Activated CD4-positive, alpha-beta T cell treated with anti-CD3 and anti-CD28 coated beads, Interleukin-2, amount 10 ng/mL, durations not matched to agents 24 days and 14 days (primary cell): ENCODE measurements at regions not wholly inside any gene's neighbourhood (a gene's known extent, or its start where the extent isn't known, plus 50 kb on each side); places are given as distances from the start of the nearest gene placed in this dataset.
A peak's percentile ranks its signal among the peaks of the same experiment; 100 is the strongest.

ENCODE experiments used
- DNase-seq: peaks from one replicate; pipeline ENCODE4 v3.0.0; 2022
- H3K27ac Mint-ChIP-seq: one replicate; pipeline ENCODE4 v1.8.0; 2022; ENCODE audit warnings: mild to moderate bottlenecking, mixed read lengths
- H3K27me3 Mint-ChIP-seq: one replicate; pipeline ENCODE4 v1.8.0; 2022; ENCODE audit warnings: mixed read lengths
- H3K36me3 Mint-ChIP-seq: one replicate; pipeline ENCODE4 v1.8.0; 2022; ENCODE audit warnings: low read depth, mild to moderate bottlenecking, mixed read lengths
- H3K4me1 Mint-ChIP-seq: one replicate; pipeline ENCODE4 v1.8.0; 2021; ENCODE audit warnings: mixed read lengths
- H3K4me3 Mint-ChIP-seq: one replicate; pipeline ENCODE4 v1.8.0; 2022; ENCODE audit warnings: mild to moderate bottlenecking, moderate library complexity, mixed read lengths
- H3K9me3 Mint-ChIP-seq: one replicate; pipeline ENCODE4 v1.8.0; 2021; ENCODE audit warnings: mixed read lengths
- intact Hi-C: fragments of 100-400 bp; cut with micrococcal nuclease; formaldehyde crosslinking; loops from one replicate; pipeline ENCODE4 v1.15.1; 2023

DNA sequence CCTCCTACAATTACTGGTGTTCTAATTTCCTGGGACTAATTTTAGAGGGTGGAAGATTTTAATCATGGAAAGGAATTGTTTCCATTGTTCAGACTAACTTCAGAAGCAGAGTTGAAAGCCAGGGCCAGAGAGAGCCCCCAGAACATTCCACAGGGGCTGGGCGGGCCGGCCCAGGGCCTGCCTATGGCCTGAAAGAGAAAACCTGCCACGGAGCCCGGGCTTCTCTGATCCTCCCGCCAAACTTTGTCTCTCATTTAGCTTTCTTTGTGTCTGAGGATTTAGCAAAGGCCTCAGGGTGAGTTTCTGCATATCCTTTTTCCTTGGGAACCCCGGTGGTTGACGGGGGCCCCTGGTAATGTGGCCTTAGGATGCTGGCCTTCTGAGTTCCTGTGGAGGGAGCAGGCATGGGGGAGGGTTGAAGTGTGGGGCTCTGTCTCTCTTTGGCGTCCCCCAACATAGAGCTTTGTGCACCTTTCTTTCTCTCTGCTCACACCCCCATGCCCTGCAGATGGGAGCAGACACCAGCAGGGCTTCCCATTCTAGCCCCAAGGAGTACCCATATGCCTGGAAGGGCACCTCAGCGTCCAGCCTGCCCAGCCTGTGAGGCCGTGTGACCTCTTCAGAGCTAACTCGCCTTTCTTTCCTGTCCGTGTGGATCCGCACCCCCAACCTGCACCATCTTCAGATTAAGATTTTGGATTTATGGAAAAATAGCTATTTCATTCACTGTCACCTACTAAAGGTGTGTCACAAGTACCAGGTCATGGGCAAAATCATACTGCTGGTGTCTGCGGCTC is 539.5 kb downstream of the FGF9 start:
- no peak for DNase-seq

DNA sequence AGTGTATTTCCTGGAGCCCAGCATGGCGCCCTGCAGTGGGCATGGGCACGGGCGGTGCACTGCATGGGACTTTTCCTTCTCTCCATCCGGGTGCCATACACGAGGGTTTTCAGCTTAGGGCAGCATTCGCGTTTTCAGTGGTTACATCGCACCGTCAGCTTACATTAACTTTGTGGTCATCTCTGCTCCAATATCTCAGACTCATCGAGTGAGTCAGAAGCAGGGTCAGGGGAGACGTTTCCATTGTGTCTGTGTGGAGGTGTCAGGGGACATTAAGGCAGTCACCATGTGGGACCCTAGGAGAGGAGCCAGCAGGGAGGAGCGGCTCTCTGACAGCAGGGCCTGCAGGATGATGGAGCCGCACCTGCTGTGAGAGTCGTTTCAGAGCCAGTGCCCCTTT is 541.0 kb downstream of the FGF9 start:
- H3K27ac Mint-ChIP-seq: no peak overlapping the region
- no peaks in the 10 kb centered on the region for H3K9me3 Mint-ChIP-seq
- H3K4me1 Mint-ChIP-seq: peaks cover 3% of the 10 kb centered on the region
- intact Hi-C loops: no loop called here
- H3K4me3 Mint-ChIP-seq: no peak overlapping the region
- DNase-seq: no peak
- no peaks in the 10 kb centered on the region for H3K36me3 Mint-ChIP-seq
- H3K27me3 Mint-ChIP-seq: no peaks in the 10 kb centered on the region

More for the DNA sequence above, 539.5 kb downstream of the FGF9 start:
- H3K36me3 Mint-ChIP-seq: no peaks in the 10 kb centered on the region
- intact Hi-C loops: no loop called here
- no peaks in the 10 kb centered on the region for H3K9me3 Mint-ChIP-seq
- no peak overlapping the region for H3K4me3 Mint-ChIP-seq
- H3K27ac Mint-ChIP-seq: no peak overlapping the region
- peaks cover 3% of the 10 kb centered on the region for H3K4me1 Mint-ChIP-seq
- H3K27me3 Mint-ChIP-seq: no peaks in the 10 kb centered on the region

DNA sequence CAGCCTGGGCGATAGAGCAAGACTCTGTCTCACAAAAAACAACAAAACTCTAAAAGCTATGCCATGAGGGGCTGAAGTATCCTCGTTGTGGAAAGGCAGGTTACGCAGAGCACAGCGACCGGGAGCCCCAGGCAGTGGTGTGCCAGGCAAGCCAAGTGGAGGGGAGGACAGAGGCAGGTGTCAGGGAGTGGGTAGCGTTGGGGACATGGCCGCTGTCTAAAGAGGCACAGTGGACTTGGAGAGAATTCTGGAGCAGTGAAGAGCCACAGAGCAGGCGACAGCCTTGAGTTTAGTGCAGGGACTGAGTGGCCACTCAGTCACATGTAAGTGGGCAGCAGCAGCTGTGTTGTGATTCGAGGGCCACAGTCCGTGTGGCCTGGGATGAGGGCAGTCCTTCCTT is 541.7 kb downstream of the FGF9 start:
- no peak overlapping the region for H3K4me3 Mint-ChIP-seq
- no peak for DNase-seq
- intact Hi-C loops: no loop called here
- H3K4me1 Mint-ChIP-seq: peaks cover 3% of the 10 kb centered on the region
- no peaks in the 10 kb centered on the region for H3K27me3 Mint-ChIP-seq
- H3K36me3 Mint-ChIP-seq: no peaks in the 10 kb centered on the region
- H3K27ac Mint-ChIP-seq: no peak overlapping the region
- no peaks in the 10 kb centered on the region for H3K9me3 Mint-ChIP-seq

DNA sequence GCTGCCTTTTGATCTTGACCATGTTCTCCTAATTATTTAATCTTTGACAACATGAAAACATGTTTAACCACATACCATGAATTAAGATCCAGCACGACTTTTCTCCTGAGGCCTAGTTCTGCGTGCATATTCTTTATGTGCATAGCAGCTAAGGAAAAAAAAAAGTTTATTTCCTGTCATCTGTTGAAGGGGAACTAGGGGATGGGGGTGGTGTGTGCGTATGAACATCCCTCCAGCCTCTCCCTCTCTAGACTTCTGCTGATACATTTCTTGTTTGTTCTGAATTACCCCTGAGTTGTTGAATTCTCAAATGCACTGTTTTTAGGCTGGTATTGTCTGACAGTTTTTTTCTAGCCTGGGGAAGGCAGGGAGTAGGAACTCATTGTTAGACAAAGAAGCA is 543.3 kb downstream of the FGF9 start:
- Mint-ChIP-seq H3K36me3 (no peaks in the 10 kb centered on the region), H3K27ac (no peak overlapping the region), H3K27me3 (peaks cover 3% of the 10 kb centered on the region), H3K4me3 (no peak overlapping the region), H3K9me3 (no peaks in the 10 kb centered on the region), H3K4me1 (peaks cover 3% of the 10 kb centered on the region)
- DNase-seq: no peak
- intact Hi-C loops: no loop called here

DNA sequence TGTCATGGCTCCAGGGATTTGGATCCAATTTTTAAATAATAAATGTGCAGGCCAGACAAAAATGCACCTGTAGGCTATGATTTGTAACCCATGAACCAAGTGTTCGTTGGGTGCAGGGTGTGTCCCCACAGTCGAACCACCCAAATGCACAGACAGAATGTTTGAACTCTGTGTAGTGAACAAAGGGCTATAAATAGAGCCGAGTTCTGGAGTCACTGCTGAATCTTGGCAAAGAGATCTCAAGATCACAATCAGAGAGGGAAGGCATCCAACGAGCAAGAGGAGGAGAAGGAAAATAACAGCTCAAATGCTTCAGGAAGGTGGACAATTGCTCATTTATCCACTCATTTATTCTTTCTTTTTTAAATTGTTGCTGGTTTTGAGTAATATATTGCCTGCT is 547.9 kb downstream of the FGF9 start:
- no peaks in the 10 kb centered on the region for H3K9me3 Mint-ChIP-seq
- no peak overlapping the region for H3K4me3 Mint-ChIP-seq
- peaks cover 3% of the 10 kb centered on the region for H3K4me1 Mint-ChIP-seq
- intact Hi-C loops: no loop called here
- H3K36me3 Mint-ChIP-seq: no peaks in the 10 kb centered on the region
- H3K27me3 Mint-ChIP-seq: peaks cover 3% of the 10 kb centered on the region
- H3K27ac Mint-ChIP-seq: no peak overlapping the region
- DNase-seq: no peak

DNA sequence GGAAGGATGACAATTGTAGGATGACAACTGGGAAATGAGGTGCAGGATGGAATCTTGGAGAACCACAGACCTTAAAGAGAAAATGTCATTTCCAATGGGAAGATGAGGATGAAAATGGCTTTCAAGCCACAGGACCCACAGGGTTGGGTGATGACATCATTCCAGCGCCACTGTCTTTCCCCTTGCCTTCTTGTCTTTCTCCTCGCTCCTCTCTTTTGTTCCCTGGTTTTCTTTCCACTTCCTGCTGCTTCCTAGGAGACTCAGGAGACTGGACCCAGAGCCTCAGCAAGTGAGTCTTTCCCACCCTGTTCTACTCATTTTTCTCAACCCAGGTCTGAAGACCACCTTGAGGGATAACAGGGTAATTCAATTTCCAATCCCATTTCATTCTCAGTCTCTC is 548.8 kb downstream of the FGF9 start:
- intact Hi-C loops: no loop called here
- H3K27ac Mint-ChIP-seq: no peak overlapping the region
- DNase-seq: no peak
- H3K36me3 Mint-ChIP-seq: no peaks in the 10 kb centered on the region
- no peaks in the 10 kb centered on the region for H3K4me1 Mint-ChIP-seq
- H3K4me3 Mint-ChIP-seq: no peak overlapping the region
- no peaks in the 10 kb centered on the region for H3K9me3 Mint-ChIP-seq
- peaks cover 3% of the 10 kb centered on the region for H3K27me3 Mint-ChIP-seq

DNA sequence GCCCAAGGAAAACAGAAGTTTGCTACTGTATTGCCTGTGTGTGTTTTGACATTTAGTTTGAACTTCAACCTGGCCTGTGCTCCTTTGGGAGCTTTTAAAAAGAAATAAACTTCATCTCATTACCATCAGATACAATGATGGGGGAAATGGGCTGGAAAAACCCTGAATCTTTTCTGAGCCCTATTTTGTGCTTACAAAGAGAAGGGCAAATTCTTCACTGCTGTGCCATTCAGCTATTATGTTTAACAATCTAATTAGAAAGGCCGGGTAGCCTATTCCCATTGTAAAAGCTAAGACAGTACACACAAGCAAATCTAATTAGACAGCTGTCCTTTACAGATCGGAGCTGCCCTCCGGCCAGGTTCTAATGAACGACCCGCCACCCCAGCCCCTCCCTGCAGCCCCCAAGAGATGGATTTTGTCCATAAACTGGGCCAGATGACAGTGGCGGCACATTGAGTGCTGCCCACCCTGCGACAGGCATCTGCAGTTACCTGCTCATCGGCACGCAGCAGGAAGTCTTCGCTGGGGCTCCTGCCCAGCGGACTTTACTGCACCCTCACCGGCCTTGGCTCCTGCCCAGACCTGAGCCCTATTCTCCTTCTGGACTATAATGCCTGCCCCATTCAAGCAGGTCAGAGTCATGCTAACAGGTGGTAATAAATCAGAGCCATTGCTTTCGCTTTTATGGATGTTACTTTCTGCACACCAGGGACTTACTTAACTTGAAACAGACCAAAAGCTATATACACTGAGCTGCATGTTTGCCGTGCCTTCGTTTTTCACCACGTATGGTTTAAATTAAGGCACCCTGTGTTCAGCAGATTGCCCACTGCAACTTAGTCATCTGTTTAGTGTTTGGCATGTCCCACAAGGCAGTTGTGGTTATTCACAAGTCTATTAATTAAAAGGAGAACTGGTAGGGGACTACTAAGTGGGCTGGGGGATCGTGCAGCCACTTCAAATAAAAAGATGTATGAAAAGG is 549.6 kb downstream of the FGF9 start:
- Mint-ChIP-seq H3K4me1 (no peaks in the 10 kb centered on the region), H3K27ac (no peak overlapping the region), H3K9me3 (no peaks in the 10 kb centered on the region), H3K4me3 (no peak overlapping the region), H3K36me3 (no peaks in the 10 kb centered on the region), H3K27me3 (peaks cover 3% of the 10 kb centered on the region)
- intact Hi-C loops: no loop called here
- DNase-seq: no peak

DNA sequence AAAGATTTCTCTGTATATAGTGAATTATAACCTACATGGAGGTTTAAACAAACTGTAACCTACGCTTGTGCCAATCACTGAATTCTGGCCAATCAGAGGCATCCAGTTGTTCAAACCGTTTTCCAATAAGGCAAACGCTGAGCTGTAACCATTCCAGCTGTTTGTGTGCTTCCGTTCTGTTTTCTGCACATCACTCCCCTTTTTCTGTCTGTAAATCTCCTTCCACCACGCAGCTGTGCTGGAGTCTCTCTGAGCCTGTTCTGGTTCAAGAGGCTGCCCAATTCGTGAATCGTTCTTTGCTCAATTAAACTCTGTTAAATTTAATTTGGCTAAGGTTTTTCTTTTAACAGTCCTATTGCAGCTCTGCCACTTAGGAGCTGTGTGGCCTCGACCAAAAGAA is 552.5 kb downstream of the FGF9 start:
- no peak overlapping the region for H3K27ac Mint-ChIP-seq
- intact Hi-C loops: no loop called here

DNA sequence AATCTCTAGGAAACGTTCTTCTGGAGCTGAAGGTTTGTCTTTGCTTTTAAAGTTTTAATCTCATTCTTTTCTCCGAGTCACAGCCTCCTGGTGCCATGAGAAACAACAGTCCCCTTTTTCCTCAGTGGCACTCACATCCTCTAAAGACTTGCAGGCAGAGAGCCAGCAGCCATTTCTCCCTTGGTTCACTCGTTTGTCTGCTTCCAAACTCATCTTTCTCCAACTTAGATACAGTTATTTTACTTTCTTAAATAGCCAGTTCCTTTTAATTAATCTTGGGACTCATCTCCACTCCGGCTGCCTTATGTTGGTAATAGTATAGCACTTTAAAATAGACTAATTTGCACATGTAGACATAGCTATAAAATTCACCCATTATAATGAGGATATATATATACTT is 555.2 kb downstream of the FGF9 start:
- peaks cover 13% of the 10 kb centered on the region for H3K4me1 Mint-ChIP-seq
- no peak overlapping the region for H3K27ac Mint-ChIP-seq
- no peaks in the 10 kb centered on the region for H3K27me3 Mint-ChIP-seq
- no peak for DNase-seq
- peaks cover 4% of the 10 kb centered on the region for H3K9me3 Mint-ChIP-seq
- intact Hi-C loops: no loop called here
- peaks cover 2% of the 10 kb centered on the region for H3K36me3 Mint-ChIP-seq
- no peak overlapping the region for H3K4me3 Mint-ChIP-seq

More for the DNA sequence above, 552.5 kb downstream of the FGF9 start:
- no peaks in the 10 kb centered on the region for H3K36me3 Mint-ChIP-seq
- peaks cover 1% of the 10 kb centered on the region for H3K27me3 Mint-ChIP-seq
- H3K9me3 Mint-ChIP-seq: no peaks in the 10 kb centered on the region
- H3K4me3 Mint-ChIP-seq: no peak overlapping the region
- DNase-seq: no peak
- H3K4me1 Mint-ChIP-seq: no peaks in the 10 kb centered on the region

DNA sequence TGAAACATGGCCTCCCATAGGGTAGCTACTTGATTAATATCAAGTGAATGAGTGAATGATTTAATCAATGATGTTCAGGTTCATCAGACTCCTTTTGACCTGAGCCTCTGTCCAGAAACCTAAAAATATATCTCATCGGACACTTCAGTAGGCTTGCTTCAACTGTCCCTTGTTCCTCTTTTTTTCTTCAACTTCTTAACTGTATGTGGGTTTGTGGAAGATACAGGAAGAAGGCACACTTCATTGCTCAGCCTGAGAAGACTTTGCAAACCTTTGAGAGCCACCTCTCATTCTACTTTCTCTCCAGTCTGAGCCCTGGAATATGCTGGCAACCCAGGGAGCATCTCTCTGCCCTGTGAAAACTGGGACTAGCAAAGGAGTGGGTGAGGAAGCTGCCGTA is 557.0 kb downstream of the FGF9 start:
- no peak for DNase-seq
- peaks cover 2% of the 10 kb centered on the region for H3K36me3 Mint-ChIP-seq
- intact Hi-C loops: no loop called here
- peaks cover 5% of the 10 kb centered on the region for H3K9me3 Mint-ChIP-seq
- H3K27ac Mint-ChIP-seq: no peak overlapping the region
- peaks cover 13% of the 10 kb centered on the region for H3K4me1 Mint-ChIP-seq
- H3K27me3 Mint-ChIP-seq: no peaks in the 10 kb centered on the region
- H3K4me3 Mint-ChIP-seq: no peak overlapping the region

DNA sequence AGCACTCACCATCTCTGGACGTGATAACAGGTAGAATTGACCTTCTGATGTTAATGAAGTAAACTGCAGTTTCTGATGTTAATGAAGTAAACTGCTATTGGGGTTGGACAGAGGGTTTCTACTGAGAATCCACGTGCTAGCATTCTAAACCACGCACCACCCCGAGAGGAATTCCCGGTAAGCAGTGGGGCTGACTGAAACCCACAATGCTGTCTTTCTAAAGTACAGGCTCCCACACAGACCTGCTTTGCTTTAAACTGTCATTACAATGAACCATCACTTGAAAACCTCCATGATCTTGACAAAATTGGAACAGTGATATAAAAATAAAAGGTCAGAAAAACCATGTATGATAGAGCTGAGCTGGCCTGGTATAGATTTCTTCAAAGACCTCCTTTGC is 559.0 kb downstream of the FGF9 start:
- Mint-ChIP-seq H3K4me3 (no peak overlapping the region), H3K27ac (no peak overlapping the region), H3K36me3 (peaks cover 2% of the 10 kb centered on the region), H3K27me3 (no peaks in the 10 kb centered on the region), H3K4me1 (peaks cover 13% of the 10 kb centered on the region), H3K9me3 (peaks cover 5% of the 10 kb centered on the region)
- intact Hi-C loops: no loop called here
- DNase-seq: no peak

DNA sequence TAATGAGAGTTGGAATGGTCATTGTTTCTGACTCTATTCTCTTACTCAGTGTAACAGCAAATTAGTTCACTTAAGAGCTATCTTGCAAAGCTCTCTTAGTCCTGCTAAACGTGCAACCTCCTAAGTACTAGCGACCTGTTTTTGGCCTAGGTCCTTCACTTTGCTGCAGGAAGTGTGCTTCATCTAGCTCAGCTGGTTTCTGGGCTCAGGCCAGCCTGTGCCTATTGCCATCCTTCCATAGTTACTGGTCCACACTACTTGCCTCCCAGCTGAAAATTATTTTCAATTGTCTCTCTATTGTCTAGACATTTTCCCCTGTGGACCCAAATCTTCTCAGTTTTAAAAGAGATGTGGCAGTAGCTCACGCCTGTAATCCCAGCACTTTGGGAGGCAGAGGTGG is 561.3 kb downstream of the FGF9 start:
- H3K27me3 Mint-ChIP-seq: no peaks in the 10 kb centered on the region
- H3K9me3 Mint-ChIP-seq: peaks cover 5% of the 10 kb centered on the region
- H3K27ac Mint-ChIP-seq: no peak overlapping the region
- peaks cover 21% of the 10 kb centered on the region for H3K4me1 Mint-ChIP-seq
- H3K4me3 Mint-ChIP-seq: no peak overlapping the region
- DNase-seq: no peak
- H3K36me3 Mint-ChIP-seq: peaks cover 2% of the 10 kb centered on the region
- intact Hi-C loops: no loop called here

DNA sequence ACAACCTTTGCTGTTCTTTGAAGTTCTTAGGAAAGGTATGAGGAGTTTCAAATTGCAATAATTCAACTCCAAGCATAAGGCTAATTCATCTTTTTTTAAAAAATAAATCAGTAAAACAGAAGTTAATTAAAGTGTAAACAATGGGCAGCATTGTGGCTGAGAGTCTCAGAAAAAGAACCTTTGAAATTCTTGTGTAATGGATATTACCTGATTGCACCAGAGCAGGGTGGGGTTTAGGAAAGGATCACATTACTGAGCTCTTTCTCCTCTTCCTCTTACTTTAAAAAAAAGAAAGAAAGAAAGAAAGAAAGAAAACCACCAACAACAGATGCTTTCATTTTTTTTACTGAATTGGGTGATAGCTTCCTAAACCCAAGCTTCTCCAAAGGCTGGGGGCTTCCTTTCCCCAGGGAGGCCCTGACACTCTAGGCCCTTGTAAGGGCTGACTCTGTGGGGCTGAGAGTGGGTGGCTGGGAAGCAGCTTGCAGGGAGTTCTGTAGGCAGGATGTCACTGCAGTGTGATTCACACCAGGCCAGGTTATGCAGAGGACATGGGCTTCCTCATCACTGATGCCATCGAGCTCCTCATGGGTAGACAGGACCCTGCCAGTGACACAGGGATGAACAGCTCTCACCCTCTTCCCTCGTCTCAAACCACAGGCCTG is 564.5 kb downstream of the FGF9 start:
- peaks cover 2% of the 10 kb centered on the region for H3K36me3 Mint-ChIP-seq
- peaks cover 13% of the 10 kb centered on the region for H3K4me1 Mint-ChIP-seq
- no peaks in the 10 kb centered on the region for H3K27me3 Mint-ChIP-seq
- no peak overlapping the region for H3K4me3 Mint-ChIP-seq
- DNase-seq: no peak
- intact Hi-C loops: no loop called here
- H3K27ac Mint-ChIP-seq: peak overlapping the region; percentile 46
- H3K9me3 Mint-ChIP-seq: peaks cover 5% of the 10 kb centered on the region

DNA sequence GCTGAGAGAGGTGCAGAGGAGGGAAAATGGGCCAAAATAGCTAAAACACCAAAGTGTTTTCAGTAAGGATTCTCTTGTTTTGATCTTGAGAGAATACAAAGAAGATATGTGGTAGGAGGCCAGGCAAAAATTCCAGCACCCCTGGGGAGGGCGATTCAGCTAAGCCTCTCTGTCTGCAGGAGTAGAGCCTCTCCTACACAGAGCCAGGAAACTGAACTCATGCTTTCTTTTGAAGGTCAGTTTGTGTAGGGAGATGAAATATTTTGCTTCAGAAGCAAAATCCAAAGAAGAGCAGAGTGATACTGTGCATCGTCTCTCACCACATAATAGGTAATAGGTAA is 565.0 kb downstream of the FGF9 start:
- Mint-ChIP-seq H3K4me3 (no peak overlapping the region), H3K36me3 (peaks cover 1% of the 10 kb centered on the region), H3K27me3 (no peaks in the 10 kb centered on the region), H3K4me1 (peaks cover 9% of the 10 kb centered on the region), H3K27ac (peak overlapping the region; percentile 46), H3K9me3 (peaks cover 3% of the 10 kb centered on the region)
- intact Hi-C loops: no loop called here
- DNase-seq: no peak
